ENCODE measurements at regions not wholly inside any gene's neighbourhood (a gene's known extent, or its start where the extent isn't known, plus 50 kb on each side); places are given as distances from the start of the nearest gene placed in this dataset.

GRCh38 chr7:67429735-67430134, 433.1 kb downstream of the TYW1 start:
- Mint-ChIP-seq H3K4me1 (no peaks in the 10 kb centered on the region), H3K36me3 (no peaks in the 10 kb centered on the region), H3K9me3 (peaks cover 7% of the 10 kb centered on the region), H3K27me3 (peaks cover 4% of the 10 kb centered on the region), H3K4me3 (no peak overlapping the region), H3K27ac (no peak overlapping the region)

DNA sequence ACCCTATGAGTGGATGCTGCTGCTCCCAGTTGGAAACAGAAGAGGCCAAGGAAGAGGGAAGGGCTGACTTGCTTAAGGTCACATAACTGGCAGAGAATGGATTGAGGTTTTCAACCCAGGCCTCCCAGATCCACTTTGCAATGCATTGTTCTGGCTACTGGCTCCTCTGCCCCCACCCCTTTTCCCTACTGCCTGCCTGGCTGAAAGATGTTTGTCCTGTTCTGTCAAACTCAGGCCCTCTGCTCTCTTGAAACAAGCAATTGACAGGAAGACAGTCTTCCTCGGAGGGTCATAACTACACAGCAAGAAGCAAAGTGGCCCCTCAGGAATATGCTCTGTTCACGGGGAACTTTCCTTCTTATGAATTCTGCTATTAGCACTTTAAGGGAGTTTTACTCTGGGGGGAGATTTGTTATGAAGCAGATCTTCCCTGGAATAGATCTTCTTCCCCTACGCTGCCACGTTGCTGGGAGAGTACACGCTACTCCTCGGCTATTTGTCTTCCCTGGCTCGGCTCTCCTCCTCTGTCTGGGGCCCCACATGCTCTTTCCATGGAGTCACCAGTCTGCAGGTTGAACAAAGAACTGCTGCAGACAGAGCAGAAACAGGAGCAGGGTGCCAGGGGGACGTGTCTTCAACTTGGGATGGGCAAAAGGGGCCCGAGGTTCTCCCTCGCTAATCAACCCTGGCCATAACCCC, 436.1 kb downstream of the TYW1 start:
- Mint-ChIP-seq H3K36me3 (no peaks in the 10 kb centered on the region), H3K27ac (no peak overlapping the region), H3K4me3 (no peak overlapping the region), H3K4me1 (no peaks in the 10 kb centered on the region), H3K27me3 (peaks cover 2% of the 10 kb centered on the region), H3K9me3 (peaks cover 7% of the 10 kb centered on the region)

DNA sequence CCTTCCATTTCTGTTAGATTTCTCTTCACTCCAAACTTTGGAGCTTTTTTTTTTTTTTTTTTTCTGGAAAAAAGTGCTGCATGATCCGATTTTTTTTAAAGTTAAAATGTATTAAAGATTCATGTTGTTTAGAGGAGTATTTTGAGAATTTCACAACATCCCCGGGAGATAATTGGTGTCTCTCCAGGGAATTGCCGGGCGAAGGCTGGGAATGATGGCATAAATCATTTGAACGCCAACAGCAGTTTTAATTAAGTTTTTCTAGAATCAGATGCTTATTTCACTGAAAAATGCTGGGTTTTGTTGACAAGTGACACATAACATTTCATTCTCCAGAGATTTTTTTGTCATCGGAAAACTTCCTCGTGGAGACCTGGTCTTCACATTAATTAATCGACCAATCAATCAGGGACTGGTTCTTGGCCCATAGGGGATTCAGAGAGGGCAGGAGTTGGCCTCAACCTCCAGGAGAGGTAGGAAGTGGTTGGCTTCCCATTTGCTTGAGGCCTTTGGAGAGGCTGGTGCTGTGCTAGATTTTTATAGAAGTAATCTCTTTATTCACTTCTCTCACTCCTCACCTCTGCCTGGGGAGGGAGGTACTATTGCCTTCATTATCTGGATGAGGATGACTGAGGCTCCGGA, 439.4 kb downstream of the TYW1 start:
- H3K36me3 Mint-ChIP-seq, result no peaks in the 10 kb centered on the region
- H3K9me3 Mint-ChIP-seq, result peaks cover 7% of the 10 kb centered on the region
- no peak overlapping the region for H3K4me3 Mint-ChIP-seq
- peaks cover 2% of the 10 kb centered on the region for H3K27me3 Mint-ChIP-seq
- no peak overlapping the region for H3K27ac Mint-ChIP-seq
- no peaks in the 10 kb centered on the region for H3K4me1 Mint-ChIP-seq

- Mint-ChIP-seq H3K4me3 (no peak overlapping the region), H3K27me3 (peaks cover 5% of the 10 kb centered on the region), H3K36me3 (no peaks in the 10 kb centered on the region), H3K27ac (no peak overlapping the region), H3K4me1 (no peaks in the 10 kb centered on the region), H3K9me3 (peaks cover 5% of the 10 kb centered on the region)
These were observed 441.7 kb downstream of the TYW1 start for GRCh38 chr7:67438198-67438882.

DNA sequence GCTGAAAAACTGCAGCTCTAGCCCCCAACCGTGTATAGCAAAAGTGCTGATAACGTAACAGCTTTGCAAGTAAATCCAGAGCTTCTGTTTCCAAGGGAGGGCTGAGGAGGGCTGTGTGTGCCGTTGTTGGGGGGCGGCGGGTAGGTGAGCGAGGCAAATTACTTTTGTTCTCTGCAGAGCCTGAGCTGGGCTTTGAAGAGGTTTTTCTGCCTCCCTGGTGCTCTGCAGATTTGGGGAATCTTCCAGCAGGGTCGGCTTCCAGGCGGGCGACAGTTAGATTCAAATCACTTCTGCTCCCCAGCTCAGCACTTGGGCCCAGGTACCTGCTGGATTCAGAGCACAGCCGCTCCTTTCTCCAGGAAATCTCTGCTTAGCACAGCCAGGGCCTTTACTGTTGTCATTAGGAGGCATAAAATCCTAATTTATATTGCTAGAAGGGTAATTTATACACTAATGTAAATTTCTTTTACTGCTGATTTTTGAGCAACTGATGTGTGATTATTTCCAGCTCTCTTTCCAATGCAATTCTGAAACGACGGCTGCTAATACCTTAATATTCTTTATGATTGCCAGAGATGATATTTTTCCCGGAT, 442.4 kb downstream of the TYW1 start:
- Mint-ChIP-seq H3K27me3 (peaks cover 5% of the 10 kb centered on the region), H3K9me3 (no peaks in the 10 kb centered on the region), H3K4me1 (no peaks in the 10 kb centered on the region), H3K36me3 (no peaks in the 10 kb centered on the region), H3K4me3 (no peak overlapping the region), H3K27ac (no peak overlapping the region)

GRCh38 chr7:67440321-67440720, 443.7 kb downstream of the TYW1 start:
- Mint-ChIP-seq H3K4me1 (no peaks in the 10 kb centered on the region), H3K9me3 (no peaks in the 10 kb centered on the region), H3K4me3 (no peak overlapping the region), H3K27ac (no peak overlapping the region), H3K27me3 (peaks cover 5% of the 10 kb centered on the region), H3K36me3 (no peaks in the 10 kb centered on the region)

DNA sequence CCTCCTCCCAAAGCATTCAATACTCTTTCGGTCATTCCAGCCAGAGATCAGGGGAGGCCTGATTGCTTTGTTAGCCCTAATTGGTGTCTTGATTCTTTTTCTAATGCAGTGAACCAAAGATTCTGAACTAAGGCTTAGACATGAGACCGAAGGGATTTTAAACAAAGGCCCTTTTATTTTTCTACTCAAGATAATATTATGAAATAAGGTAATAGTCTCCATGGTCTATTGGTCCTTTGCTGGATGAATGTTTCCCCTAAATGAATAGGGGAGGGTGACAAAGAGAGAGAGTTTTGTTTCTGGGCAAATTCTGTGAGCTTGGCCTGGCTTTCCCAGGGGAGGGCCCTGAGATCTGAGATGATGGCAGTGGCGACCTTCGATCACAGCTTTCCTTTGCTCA, 449.1 kb downstream of the TYW1 start:
- H3K27ac Mint-ChIP-seq, result no peak overlapping the region
- H3K4me1 Mint-ChIP-seq, result no peaks in the 10 kb centered on the region
- peaks cover 4% of the 10 kb centered on the region for H3K9me3 Mint-ChIP-seq
- no peak overlapping the region for H3K4me3 Mint-ChIP-seq
- peaks cover 6% of the 10 kb centered on the region for H3K27me3 Mint-ChIP-seq
- H3K36me3 Mint-ChIP-seq, result no peaks in the 10 kb centered on the region

GRCh38 chr7:67447297-67447696, 450.7 kb downstream of the TYW1 start:
- Mint-ChIP-seq H3K27me3 (peaks cover 4% of the 10 kb centered on the region), H3K4me1 (no peaks in the 10 kb centered on the region), H3K9me3 (peaks cover 4% of the 10 kb centered on the region), H3K36me3 (no peaks in the 10 kb centered on the region), H3K27ac (no peak overlapping the region), H3K4me3 (no peak overlapping the region)

- no peak overlapping the region for H3K4me3 Mint-ChIP-seq
- peaks cover 4% of the 10 kb centered on the region for H3K9me3 Mint-ChIP-seq
- no peaks in the 10 kb centered on the region for H3K4me1 Mint-ChIP-seq
- H3K27me3 Mint-ChIP-seq, result peaks cover 4% of the 10 kb centered on the region
- H3K36me3 Mint-ChIP-seq, result no peaks in the 10 kb centered on the region
- H3K27ac Mint-ChIP-seq, result no peak overlapping the region
These were observed 451.6 kb downstream of the TYW1 start for GRCh38 chr7:67448271-67448670.

- H3K36me3 Mint-ChIP-seq, result no peaks in the 10 kb centered on the region
- H3K4me3 Mint-ChIP-seq, result no peak overlapping the region
- no peak overlapping the region for H3K27ac Mint-ChIP-seq
- no peaks in the 10 kb centered on the region for H3K4me1 Mint-ChIP-seq
- H3K27me3 Mint-ChIP-seq, result peaks cover 4% of the 10 kb centered on the region
- peaks cover 4% of the 10 kb centered on the region for H3K9me3 Mint-ChIP-seq
These were observed 453.5 kb downstream of the TYW1 start for GRCh38 chr7:67450171-67450570.

DNA sequence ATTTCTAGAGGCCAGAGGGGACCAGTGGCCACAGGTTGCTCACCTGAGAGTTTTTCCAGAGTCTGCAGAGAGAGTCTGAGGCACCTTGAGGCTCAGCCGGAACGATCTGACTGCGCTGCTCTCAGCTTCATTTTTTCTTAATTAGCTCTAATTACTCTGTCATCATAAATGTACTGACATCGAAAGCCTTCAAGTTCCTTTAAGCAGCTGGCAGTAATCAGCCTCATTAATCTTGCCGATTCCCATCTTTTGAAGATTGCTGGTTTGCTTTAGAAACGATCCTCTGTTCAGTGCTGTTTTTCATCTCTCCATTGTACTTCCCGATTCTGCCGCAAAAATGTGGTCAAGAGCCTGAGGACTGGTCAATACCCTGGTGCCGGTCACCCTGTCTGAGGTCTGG, 454.7 kb downstream of the TYW1 start:
- peaks cover 2% of the 10 kb centered on the region for H3K27me3 Mint-ChIP-seq
- no peak overlapping the region for H3K4me3 Mint-ChIP-seq
- H3K9me3 Mint-ChIP-seq, result peaks cover 4% of the 10 kb centered on the region
- no peaks in the 10 kb centered on the region for H3K4me1 Mint-ChIP-seq
- no peaks in the 10 kb centered on the region for H3K36me3 Mint-ChIP-seq
- no peak overlapping the region for H3K27ac Mint-ChIP-seq

DNA sequence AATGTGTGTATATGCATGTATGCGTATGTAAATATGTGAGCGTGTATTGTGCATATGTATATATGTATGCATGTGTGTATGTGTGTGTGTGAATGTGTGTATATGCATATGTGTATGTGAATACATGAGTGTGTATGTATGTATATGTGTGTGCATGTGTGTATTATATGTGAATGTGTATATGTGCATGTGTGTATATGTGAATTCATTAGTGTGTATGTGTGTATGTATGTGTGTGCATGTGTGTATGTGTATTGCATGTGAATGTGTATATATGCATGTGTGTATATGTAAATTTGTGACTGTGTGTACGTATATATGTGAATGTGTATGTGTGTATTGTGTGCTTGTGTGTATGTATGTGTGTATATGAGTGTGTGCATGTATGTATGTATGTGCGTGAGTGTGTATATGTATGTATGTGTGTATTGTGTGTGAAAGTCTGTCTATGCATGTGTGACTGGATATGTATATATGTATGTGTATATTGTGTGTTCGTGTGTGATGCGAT, 455.9 kb downstream of the TYW1 start:
- peaks cover 2% of the 10 kb centered on the region for H3K27me3 Mint-ChIP-seq
- H3K4me3 Mint-ChIP-seq, result no peak overlapping the region
- no peaks in the 10 kb centered on the region for H3K36me3 Mint-ChIP-seq
- peaks cover 4% of the 10 kb centered on the region for H3K9me3 Mint-ChIP-seq
- H3K27ac Mint-ChIP-seq, result no peak overlapping the region
- no peaks in the 10 kb centered on the region for H3K4me1 Mint-ChIP-seq

- no peak overlapping the region for H3K27ac Mint-ChIP-seq
- no peaks in the 10 kb centered on the region for H3K4me1 Mint-ChIP-seq
- no peak overlapping the region for H3K4me3 Mint-ChIP-seq
- no peaks in the 10 kb centered on the region for H3K9me3 Mint-ChIP-seq
- no peaks in the 10 kb centered on the region for H3K36me3 Mint-ChIP-seq
- H3K27me3 Mint-ChIP-seq, result no peaks in the 10 kb centered on the region
These were observed 457.1 kb downstream of the TYW1 start for GRCh38 chr7:67453580-67454380.

DNA sequence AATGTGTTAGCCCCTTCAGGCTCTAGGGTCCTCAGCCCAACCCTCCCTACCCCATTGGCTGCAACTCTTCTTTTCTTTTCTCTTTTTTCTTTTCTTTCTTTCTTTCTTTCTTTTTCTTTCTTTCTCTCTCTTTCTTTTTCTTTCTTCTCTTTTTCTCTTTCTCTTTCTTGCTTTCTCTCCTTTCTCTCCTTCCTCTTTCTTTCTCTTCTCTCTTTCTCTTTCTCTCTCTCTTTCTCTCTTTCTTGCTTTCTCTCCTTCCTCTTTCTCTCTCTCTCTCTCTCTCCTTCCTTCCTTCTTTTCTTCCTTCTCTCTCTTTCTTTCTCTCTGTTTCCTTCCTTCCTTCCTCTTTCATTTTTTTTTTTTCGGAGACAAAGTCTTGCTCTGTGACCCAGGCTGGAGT, 458.9 kb downstream of the TYW1 start:
- Mint-ChIP-seq H3K27me3 (no peaks in the 10 kb centered on the region), H3K36me3 (no peaks in the 10 kb centered on the region), H3K9me3 (no peaks in the 10 kb centered on the region), H3K27ac (no peak overlapping the region), H3K4me3 (no peak overlapping the region), H3K4me1 (no peaks in the 10 kb centered on the region)

GRCh38 chr7:67462781-67463191, 466.2 kb downstream of the TYW1 start:
- no peak overlapping the region for H3K4me3 Mint-ChIP-seq
- H3K9me3 Mint-ChIP-seq, result peaks cover 10% of the 10 kb centered on the region
- peaks cover 1% of the 10 kb centered on the region for H3K27me3 Mint-ChIP-seq
- no peaks in the 10 kb centered on the region for H3K36me3 Mint-ChIP-seq
- H3K27ac Mint-ChIP-seq, result no peak overlapping the region
- H3K4me1 Mint-ChIP-seq, result no peaks in the 10 kb centered on the region
